ENCODE measurements at regions not wholly inside any gene's neighbourhood (a gene's known extent, or its start where the extent isn't known, plus 50 kb on each side); places are given as distances from the start of the nearest gene placed in this dataset.

GRCh38 chr5:110019780-110020179, 330.1 kb downstream of the MAN2A1 start:
- TF ChIP-seq CTCF (IDR thresholded peaks at IDR 0.05) (no peak), POLR2A (IDR thresholded peaks at IDR 0.05) (no peak), POLR2AphosphoS5 (IDR thresholded peaks at IDR 0.05) (no peak)
